HG02678 (cell line): ENCODE measurements at regions not wholly inside any gene's neighbourhood (a gene's known extent, or its start where the extent isn't known, plus 50 kb on each side); places are given as distances from the start of the nearest gene placed in this dataset.
A peak's percentile ranks its signal among the peaks of the same experiment; 100 is the strongest.
"Not testable (repeated sequence)": the region's sequence is repeated elsewhere in the genome, so short reads cannot be mapped to it uniquely, and the experiment has no call there.

Experiments
- ATAC-seq: cut with Tn5 transposase; IDR thresholded peaks from one replicate; pipeline ENCODE4 v1.9.1; 2021; ENCODE audit warnings: mild to moderate bottlenecking, moderate library complexity; ENCODE audit not compliant: unreplicated experiment

DNA sequence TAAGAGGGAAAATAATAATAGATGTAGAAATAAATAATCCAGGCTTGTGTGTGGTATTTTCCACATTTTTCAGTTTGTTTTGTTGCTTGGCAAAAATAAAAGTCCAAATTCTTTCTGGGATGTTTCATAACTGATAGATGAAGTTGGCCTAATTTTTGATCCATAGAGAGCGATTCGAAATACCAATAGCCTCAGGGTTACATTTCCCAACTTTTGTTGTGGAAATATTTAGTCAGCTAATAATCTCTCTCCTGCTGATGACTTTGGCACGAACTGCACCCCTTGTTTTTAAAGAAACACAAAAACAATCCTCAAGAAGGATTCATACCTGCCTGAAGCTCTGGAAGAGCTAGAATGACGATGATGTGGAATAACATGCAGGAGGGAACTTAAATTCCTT lies 483.2 kb downstream of the ADRA2A start:
- no peak for ATAC-seq

DNA sequence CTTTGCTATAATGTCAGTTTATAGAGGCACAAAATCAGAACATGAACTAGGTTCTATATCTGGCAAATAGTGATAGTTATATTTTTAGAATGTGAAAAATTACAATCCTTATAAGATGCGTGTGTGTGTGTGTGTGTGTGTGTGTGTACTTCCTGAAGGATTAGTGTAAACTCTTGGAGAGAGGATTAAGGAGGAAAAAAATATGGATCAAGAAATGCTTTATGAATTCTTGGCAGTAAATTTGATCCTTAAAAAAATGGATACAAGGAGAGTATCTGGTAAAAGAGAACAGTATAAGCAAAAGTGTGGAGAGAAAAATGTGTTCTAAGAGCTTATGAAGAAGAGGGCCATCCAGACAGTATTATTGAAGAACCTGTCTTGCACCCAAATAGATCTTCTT lies 484.3 kb downstream of the ADRA2A start:
- ATAC-seq = no peak

DNA sequence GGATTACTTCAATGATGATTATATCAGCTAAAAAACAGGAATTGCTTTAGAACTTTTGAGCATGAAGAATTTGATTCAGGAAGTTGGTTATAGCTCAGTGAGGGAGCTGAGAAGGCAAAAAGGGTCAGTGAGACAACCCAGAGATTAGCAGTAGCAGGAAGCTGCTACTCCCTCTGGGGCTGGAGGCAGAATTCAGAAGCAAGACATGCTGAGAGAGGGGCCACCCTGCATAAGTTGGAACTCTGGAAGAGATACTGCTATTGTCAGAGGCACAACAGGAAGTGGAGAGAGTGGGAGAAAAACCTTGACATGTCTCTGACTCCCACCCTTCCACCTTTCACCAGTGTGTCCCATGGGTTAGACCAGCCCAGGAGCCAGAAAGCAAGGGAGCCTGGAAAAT lies 488.7 kb downstream of the ADRA2A start:
- no peak for ATAC-seq

DNA sequence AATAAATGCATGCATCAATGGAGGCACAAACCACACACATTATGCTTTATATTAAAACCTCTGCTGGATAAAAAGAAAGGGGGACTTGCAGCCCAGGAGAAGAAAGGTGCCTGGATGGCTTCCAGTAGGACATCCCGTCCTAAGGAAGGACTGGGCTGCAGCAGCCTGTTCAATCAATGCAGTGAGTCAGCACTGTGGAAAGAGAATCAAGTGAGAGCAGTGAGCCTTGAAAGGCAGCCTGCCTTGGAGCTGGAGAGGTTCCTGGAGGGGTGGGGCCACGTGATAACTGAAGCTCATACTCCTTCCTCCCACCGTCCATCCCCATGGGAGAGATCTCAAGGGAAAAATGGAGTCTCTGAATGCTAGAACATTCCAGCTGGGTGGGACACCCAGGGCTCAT lies 501.2 kb downstream of the ADRA2A start:
- no peak for ATAC-seq

DNA sequence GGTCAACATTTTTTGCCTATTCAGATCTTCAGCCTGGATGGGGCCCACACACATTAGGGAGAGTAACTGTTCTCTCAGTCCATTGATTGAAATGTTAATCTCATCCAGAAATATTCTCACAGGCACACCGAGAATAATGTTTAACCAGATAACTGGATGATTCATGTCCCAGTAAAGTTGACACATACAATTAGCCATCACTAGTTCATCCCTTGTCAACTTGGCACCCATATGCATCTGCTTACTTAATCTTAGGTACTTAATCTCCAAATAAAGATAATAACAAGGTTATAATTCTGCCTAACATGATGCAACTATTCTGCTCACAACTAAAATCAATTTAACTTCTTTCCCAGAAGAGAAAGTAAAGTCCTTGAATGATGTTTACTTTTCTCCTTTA lies 502.6 kb downstream of the ADRA2A start:
- no peak for ATAC-seq

DNA sequence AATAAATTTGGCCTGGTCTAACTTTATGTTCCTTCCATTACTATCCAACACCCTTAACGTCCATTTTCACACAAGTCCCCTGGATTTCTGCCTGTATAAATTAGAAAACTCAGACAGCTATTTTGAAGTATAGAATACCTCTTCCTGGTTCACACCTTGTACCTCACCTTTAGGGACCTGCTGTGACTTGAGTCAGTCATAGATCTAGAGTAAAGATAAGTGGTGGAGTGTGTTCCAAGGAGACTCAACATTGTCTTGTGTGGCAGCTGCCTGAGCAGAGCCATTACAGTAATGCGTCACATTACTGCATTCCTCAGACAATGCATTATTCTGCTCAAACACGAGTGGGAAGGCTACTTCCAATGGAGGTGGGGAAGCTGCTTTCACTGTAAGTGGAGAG lies 513.9 kb downstream of the ADRA2A start:
- ATAC-seq = no peak

DNA sequence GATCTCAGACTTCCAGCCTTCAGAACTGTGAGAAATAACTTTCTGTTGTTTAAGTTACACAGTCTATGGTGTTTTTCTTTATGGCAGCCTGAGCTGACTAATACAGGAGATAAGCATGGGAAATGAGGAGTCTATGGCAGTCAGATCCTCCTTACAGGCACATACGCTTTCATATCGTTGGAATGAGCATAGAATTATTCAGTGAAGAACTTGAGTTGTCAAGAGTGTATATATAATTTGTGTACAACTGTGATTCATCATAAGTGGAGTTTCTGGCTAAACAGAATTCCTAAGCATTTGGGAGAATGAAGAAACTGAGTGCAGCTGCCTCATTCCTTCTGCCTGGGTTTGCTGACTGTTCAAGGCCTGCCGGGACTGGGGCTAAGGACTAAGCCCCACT lies 516.7 kb downstream of the ADRA2A start:
- no peak for ATAC-seq

DNA sequence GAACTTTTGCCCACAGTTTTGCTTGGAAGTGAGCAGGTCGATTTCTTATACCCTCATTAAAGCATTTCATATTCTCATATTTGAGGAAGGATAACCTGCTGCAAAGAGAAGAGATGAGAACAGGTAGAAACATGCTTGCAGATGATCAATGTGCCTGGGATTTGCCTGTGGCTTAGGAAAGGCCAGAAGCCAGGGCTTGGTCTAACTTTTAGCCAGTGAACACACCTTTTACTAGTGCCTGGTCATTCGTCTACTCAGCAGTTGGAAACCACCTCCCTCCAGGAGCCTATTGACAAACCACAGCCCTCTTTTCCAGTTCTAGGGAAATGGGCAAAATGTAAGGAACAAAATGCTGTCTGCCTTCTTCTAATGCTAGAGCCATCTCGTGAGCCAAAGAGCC lies 518.3 kb downstream of the ADRA2A start:
- ATAC-seq = no peak

DNA sequence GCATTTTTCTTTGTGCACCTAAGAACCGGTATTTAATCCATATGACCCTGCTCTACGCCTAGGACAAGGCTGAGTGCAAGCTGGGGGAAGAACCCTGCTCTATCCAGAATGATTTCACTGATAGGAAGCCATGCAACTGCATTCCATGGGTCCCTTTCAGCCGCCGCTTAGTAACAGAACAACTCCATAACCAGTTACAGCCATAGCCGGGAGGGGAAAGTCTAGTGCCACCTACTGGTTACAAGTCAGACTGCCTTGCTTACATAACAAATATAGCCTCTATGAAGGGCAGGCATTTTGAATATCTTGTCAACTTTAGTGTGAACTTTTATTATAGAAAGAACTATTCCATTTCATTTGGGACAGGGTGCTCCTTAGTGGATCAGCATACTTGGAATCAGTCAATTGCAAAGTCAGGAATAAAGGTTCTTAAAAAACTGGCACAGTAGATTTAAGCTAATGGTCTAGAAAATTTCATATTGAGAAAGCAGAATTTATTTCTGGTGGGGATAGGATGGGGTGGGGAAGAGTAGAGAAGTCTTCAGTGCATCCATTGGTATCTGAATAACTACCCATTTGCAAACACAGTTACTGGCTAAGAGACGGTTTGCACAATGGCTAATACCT lies 521.7 kb downstream of the ADRA2A start:
- peak; percentile 97 for ATAC-seq

DNA sequence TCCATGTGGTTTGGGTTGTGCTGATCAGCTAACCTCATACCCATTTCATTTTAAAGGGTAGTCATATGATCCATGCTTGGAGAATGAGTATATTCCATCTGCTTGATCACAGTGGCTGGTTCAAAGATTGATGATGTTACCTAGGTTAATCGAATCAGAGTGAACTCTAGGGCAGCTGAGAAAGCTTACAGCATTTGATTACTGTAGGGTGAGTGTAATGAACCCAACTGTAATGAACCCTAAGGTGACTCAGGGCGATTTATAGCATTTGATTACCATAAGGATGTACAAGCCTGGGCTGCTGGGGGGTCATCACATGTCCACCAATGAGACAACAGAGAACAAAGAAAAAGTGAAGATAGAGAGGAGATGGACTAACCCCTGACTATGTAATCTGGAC lies 523.1 kb downstream of the ADRA2A start:
- ATAC-seq = no peak

DNA sequence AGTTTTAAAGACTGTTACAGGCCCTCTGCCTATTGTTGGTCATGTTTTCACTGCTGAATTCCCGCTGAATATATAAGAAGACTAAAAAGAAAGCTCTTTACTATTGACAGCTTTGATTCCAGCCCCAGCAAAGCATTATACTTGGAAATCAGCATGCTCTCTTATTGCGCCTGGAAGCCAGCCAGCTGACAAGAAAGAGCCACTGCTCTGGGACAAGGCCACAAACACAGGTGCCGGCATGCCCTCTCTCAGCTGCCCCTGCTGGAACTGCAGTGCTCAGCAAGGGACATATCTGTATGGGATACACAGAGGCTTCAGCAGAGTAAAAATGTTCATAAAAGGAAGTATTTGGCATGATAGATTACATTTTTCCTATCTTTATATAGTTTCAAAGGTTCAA lies 523.9 kb downstream of the ADRA2A start:
- no peak for ATAC-seq

DNA sequence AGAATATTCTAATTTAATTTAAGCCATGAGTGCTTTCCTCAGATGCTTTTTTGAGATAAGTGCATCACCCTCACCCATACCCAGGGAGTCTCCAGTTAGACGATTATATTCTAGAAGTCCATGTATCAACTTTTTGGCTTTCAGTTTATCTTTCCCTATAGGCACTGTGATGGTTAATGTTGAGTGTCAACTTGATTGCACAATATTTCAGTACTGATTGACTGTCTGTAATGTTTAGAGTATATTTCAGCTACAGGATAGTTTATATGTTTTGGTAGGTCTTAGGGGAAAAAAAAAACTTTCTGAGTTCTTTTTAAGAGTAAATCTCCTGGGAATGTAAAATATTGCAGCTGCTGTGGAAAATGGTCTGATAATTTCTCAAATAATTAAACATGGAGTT lies 535.4 kb downstream of the ADRA2A start:
- ATAC-seq = no peak

DNA sequence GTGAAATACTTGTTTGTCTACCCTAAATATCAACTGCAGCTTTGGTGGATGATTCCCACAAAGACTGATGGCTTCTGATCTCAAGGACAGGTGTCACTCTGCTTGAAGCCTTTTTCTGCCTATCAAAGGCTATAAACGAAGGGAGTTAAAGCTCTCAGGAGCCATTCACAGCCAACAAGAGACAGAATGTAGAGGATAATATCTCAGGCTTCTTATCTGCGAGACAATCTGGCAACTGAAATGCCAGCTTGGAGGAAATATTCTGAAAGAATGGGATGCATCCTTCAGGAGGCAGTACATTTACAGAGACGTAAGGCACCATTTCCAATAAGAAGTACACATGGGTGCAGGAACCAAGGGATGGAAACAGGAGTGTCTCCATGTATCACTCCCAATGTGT lies 549.4 kb downstream of the GPAM start:
- no peak for ATAC-seq

DNA sequence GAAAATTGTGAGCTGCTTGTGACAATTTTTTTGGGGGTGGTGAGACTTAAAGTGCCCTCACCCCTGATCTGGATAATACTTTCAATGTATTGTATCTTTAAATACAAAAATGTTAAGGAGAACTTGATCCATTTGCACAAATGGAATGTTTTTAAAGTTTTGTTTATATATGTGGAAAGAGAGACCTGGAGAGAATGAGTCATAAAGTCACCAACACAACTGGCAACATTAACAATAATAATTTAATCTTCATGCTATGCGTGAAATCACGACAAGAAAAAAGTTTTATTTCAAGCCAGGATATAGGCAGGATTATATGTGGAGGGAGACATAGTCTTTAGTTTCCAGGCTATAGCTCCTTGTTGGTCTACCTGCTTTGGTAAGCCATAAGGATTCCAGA lies 537.5 kb downstream of the GPAM start:
- ATAC-seq = no peak

DNA sequence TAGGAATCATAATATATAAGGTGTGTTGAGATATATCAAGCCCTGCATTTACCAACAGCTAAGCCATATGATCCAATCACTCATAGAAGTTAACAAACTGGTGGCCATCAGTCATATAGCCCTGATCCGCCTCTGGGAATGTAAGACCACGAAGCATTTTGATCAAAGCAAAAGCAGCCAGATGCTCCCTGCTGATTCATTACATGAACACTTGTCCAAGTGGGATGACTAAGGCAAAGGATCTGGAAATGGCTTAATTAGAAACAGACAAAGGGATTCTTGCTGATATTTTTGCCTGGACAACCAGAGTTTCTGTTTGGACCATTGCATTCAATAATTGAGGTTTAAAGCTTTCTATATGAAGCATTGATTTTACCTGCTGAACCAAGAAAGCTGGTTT lies 535.5 kb downstream of the GPAM start:
- ATAC-seq = no peak

DNA sequence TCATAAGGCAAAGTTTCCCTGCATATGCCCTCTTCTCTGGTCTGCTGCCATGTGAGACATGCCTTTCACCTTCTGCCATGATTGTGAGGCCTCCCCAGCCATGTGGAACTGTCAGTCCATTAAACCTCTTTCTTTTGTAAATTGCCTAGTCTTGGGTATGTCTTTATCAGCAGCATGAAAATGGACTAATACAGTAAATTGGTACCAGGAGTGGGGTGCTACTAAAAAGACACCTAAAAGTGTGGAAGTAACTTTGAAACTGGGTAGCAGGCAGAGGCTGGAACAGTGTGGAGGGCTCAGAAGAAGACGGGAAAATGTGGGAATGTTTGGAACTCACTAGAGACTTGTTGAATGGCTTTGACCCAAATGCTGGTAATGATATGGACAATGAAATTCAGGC lies 534.5 kb downstream of the GPAM start:
- ATAC-seq = not testable (repeated sequence)

DNA sequence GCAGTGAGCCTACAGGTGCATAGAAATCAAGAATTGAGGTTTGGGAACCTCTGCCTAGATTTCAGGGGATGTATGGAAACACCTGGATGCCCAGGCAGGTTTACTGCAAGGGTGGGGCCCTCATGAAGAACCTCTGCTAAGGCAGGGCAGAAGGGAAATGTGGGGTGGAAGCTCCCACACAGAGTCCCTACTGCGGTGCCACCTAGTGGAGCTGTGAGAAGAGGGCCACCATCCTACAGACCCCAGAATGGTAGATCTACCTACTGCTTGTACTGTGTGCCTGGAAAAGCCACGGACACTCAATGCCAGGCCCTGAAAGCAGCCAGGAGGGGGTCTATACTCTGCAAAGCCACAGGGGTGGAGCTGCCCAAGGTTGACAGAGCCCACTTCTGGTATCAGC lies 533.5 kb downstream of the GPAM start:
- ATAC-seq = no peak

DNA sequence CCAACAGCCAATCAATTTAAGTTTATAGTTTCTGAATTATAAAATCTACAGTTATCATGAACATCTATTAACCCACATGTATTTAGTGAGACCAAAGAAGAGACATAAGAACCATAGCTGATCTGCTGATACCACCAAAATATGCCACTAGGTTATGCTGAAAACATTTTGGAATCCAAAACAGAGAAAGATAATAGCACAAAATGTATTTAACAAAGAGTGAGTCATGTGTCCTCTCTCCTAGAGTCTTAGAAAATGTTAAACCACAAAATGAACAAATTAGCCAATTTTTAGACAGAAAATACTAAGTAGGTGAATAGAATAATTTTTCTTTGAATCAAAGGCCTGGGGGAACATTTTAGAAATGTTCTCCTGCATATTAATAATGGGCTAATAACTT lies 527.5 kb downstream of the GPAM start:
- ATAC-seq = no peak

DNA sequence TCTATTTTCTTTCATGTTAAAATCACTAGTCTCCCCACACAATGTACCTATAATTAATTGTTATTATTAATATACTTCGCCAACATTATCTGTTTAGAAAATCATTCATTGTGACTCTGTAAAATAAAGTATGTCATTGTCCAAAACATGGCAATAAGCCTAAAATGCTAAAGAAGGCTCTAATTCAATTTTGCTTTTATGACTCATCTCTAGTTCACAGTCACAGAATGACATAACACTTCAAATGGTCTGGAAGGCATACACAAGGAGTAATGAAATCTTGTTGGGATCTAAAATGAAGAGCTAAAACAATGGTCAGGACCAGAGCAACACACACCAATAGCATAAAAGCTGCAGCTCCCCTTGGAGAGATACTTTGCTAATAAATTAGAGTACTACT lies 505.8 kb downstream of the GPAM start:
- no peak for ATAC-seq

DNA sequence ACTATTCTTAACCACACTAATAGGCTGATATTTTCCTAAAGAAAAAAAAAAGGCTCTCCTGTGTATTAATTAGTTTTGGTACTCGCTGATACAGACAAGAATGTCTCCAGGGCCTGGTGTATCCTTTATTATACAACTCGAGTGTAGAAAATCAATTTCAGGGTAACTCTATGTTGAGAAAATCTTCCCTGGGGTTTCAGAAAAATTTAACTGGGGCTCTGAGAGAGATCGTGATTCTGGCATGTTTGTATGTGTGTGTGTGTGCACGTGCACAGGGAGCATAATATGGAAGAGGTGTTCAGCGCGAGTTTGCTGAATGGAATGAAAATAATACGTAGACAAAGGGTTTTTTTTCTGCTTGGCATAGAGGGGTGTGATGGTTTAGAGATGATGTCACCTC lies 496.8 kb downstream of the GPAM start:
- ATAC-seq = no peak

DNA sequence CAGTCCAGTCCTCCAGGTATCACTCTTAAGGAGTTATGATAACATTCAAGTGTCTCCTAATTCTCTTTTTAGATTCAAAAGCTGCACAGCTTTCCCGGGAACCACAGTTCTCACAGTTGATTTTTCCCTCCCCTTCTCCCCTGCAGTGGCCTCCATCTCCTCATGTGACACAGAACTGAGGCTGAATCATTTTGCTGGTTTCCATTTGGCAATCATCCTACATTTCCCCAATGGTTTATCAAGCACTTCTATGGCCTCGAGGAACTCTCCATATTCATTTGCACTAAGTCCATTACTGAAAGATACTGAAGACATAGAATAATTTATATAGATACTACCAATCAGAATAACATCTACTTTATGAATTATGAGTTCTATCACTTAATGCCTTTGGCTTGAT lies 484.9 kb downstream of the GPAM start:
- no peak for ATAC-seq

DNA sequence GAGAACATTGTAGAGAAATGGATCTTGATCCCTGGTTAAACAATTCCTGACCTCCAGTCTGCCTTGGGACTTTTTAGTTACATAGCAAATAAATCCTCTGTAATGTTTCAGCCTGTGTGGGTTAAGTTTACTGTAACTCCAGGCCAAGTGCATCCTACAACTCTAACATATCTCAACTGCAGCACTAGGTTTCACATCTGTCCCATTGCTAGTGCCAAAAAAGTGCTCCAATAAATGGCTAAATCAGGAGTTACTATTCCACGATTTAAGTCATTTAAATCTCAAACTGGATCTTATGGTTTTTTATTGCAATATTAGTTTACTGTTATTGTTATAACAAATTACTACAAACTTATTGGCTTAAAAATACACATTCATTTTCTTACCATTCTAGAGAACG lies 479.6 kb downstream of the GPAM start:
- ATAC-seq = no peak

DNA sequence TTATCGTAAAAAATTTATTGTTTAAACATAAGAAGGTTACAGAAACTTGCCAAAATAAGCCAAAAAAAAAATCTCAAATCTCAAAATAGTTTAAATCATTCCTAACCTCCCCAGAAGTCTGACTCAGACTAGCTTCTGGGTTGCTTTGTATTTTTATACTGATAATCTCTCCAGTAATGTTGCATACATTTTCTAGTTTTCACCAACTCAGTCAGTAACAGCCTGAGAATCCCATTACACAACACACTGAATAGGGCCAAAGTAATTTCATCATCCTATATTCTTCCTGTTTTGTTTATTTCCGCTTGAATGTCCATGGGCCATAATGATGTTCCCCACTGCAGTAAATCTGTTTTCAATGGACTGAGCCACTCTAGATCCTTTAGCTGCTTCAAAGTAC lies 478.5 kb downstream of the GPAM start:
- ATAC-seq = no peak

DNA sequence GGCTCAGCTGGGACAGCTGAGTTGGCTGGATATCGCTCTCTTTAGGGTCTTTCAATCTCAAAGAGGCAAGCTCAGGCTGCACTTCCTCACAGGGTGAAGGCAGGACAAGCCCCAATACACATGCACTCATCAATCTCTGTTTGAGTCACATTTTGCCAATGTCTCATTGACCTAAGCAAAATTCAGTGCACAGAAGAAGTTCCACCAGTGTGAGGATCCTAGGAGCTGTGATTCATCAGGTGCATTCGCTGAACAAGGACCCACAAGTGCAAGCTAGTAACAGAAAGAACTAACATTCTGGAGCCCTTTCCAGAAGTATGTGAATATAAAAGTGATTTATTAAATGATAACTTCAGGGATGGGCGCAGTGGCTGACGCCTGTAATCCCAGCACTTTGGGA lies 477.2 kb downstream of the GPAM start:
- no peak for ATAC-seq
